ENCODE measurements at regions not wholly inside any gene's neighbourhood (a gene's known extent, or its start where the extent isn't known, plus 50 kb on each side); places are given as distances from the start of the nearest gene placed in this dataset.

DNA sequence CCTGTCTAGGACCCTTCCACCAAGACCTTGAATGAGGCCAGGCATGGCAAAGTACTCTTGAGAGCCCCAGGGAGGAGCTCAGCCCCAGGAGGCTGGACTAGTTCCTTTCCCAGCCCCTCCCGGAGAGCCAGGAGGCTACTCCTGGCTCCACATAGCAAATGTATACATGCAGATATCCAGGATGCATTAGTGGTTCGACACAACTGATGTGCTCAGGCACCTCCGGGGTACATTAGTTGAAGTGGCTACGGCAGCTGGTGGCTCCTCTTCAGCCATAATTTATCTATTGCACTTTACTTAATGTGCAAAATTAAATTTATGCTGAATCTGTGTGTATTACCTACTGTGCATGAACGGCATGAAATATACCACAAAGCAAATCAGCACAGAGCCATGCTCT is 182.8 kb upstream of the MEIS1 start:
- no peak for TF ChIP-seq RAD21 (IDR thresholded peaks at IDR 0.05; ENCODE audit: low read depth)
- TF ChIP-seq MAX (IDR thresholded peaks at IDR 0.05): no peak
- TF ChIP-seq EP300 (IDR thresholded peaks at IDR 0.05; ENCODE audit: borderline replicate concordance): no peak
- no peak for TF ChIP-seq CREB1 (IDR thresholded peaks at IDR 0.05; ENCODE audit: low read depth)
- no peak for TF ChIP-seq YY1 (IDR thresholded peaks at IDR 0.05; ENCODE audit: low read depth)
- TF ChIP-seq EGR1 (IDR thresholded peaks at IDR 0.05): no peak
- no peak for TF ChIP-seq TEAD4 (IDR thresholded peaks at IDR 0.05)
- TF ChIP-seq, protein P1, sequence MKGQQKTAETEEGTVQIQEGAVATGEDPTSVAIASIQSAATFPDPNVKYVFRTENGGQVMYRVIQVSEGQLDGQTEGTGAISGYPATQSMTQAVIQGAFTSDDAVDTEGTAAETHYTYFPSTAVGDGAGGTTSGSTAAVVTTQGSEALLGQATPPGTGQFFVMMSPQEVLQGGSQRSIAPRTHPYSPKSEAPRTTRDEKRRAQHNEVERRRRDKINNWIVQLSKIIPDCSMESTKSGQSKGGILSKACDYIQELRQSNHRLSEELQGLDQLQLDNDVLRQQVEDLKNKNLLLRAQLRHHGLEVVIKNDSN (IDR thresholded peaks at IDR 0.05): no peak
- no peak for TF ChIP-seq TCF12 (IDR thresholded peaks at IDR 0.05; ENCODE audit: low read depth)
- TF ChIP-seq, protein P2, sequence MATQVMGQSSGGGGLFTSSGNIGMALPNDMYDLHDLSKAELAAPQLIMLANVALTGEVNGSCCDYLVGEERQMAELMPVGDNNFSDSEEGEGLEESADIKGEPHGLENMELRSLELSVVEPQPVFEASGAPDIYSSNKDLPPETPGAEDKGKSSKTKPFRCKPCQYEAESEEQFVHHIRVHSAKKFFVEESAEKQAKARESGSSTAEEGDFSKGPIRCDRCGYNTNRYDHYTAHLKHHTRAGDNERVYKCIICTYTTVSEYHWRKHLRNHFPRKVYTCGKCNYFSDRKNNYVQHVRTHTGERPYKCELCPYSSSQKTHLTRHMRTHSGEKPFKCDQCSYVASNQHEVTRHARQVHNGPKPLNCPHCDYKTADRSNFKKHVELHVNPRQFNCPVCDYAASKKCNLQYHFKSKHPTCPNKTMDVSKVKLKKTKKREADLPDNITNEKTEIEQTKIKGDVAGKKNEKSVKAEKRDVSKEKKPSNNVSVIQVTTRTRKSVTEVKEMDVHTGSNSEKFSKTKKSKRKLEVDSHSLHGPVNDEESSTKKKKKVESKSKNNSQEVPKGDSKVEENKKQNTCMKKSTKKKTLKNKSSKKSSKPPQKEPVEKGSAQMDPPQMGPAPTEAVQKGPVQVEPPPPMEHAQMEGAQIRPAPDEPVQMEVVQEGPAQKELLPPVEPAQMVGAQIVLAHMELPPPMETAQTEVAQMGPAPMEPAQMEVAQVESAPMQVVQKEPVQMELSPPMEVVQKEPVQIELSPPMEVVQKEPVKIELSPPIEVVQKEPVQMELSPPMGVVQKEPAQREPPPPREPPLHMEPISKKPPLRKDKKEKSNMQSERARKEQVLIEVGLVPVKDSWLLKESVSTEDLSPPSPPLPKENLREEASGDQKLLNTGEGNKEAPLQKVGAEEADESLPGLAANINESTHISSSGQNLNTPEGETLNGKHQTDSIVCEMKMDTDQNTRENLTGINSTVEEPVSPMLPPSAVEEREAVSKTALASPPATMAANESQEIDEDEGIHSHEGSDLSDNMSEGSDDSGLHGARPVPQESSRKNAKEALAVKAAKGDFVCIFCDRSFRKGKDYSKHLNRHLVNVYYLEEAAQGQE (IDR thresholded peaks at IDR 0.05; ENCODE audit: low read depth): no peak
- no peak for TF ChIP-seq ZBTB7A (IDR thresholded peaks at IDR 0.05; ENCODE audit: low read depth)
- TF ChIP-seq CEBPB (IDR thresholded peaks at IDR 0.05): no peak
- no peak for TF ChIP-seq TAF1 (IDR thresholded peaks at IDR 0.05; ENCODE audit: low read depth)
- no peak for TF ChIP-seq NFIC (IDR thresholded peaks at IDR 0.05)
